ENCODE measurements at regions not wholly inside any gene's neighbourhood (a gene's known extent, or its start where the extent isn't known, plus 50 kb on each side); places are given as distances from the start of the nearest gene placed in this dataset.

DNA sequence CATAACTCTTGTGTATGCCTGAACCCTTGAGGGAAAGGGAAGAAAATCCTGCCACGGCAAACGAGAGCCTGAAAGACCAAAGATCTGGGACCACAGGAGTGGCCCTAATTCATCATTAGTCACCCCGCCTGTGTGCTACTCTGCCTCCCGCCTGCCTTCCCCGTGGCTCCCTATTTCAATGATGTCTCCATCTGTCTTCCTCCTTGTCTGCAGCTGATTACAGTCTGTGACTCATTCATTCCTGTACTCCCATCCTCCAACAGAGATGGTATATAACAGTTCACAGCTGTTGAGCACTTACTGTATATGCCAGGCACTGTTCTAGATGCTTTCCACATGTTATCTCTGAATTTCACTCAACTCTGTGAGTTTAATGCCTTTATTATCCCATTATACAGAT is 96.6 kb downstream of the SEC16B start:
- in situ Hi-C loops (cut with HindIII; ENCODE audit: low pct_unique_long_range_greater_than_20kb, low sequenced_read_pairs) (no loop called here), intact Hi-C loops (cut with micrococcal nuclease; ENCODE audit: unreplicated experiment) (no loop called here)
- Histone ChIP-seq H3K27ac (ENCODE audit: low read length) (no peak overlapping the region), H3K4me1 (ENCODE audit: control insufficient read depth, insufficient read depth, low read length) (no peaks in the 10 kb centered on the region), H3K27me3 (ENCODE audit: control insufficient read depth, insufficient read depth, low read length) (peaks cover 3% of the 10 kb centered on the region; the same call in 1 of the 2 replicates), H3K4me3 (ENCODE audit: low read depth in 2 of 2, low read length in 2 of 2) (no peak overlapping the region), H3K9me3 (ENCODE audit: control insufficient read depth, insufficient read depth, low read depth, low read length) (no peaks in the 10 kb centered on the region), H3K36me3 (ENCODE audit: control insufficient read depth, insufficient read depth, low read length) (no peaks in the 10 kb centered on the region)
- ChIA-PET POLR2A (no interaction called here), CTCF (no interaction called here)
- ATAC-seq (no peak), DNase-seq (ENCODE audit: low read depth, low spot score) (no peak)
- no peak for TF ChIP-seq SIN3A (IDR thresholded peaks at IDR 0.05; ENCODE audit: borderline replicate concordance, insufficient read depth, low read depth, low read length)
- TF ChIP-seq, protein P1, sequence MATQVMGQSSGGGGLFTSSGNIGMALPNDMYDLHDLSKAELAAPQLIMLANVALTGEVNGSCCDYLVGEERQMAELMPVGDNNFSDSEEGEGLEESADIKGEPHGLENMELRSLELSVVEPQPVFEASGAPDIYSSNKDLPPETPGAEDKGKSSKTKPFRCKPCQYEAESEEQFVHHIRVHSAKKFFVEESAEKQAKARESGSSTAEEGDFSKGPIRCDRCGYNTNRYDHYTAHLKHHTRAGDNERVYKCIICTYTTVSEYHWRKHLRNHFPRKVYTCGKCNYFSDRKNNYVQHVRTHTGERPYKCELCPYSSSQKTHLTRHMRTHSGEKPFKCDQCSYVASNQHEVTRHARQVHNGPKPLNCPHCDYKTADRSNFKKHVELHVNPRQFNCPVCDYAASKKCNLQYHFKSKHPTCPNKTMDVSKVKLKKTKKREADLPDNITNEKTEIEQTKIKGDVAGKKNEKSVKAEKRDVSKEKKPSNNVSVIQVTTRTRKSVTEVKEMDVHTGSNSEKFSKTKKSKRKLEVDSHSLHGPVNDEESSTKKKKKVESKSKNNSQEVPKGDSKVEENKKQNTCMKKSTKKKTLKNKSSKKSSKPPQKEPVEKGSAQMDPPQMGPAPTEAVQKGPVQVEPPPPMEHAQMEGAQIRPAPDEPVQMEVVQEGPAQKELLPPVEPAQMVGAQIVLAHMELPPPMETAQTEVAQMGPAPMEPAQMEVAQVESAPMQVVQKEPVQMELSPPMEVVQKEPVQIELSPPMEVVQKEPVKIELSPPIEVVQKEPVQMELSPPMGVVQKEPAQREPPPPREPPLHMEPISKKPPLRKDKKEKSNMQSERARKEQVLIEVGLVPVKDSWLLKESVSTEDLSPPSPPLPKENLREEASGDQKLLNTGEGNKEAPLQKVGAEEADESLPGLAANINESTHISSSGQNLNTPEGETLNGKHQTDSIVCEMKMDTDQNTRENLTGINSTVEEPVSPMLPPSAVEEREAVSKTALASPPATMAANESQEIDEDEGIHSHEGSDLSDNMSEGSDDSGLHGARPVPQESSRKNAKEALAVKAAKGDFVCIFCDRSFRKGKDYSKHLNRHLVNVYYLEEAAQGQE (IDR thresholded peaks at IDR 0.05; ENCODE audit: insufficient read depth in 1 of 2, low read depth in 2 of 2, low read length in 1 of 2), result no peak
- TF ChIP-seq TCF7L2 (IDR thresholded peaks at IDR 0.05; ENCODE audit: low read depth, low read length), result no peak
- TF ChIP-seq POLR2AphosphoS5 (IDR thresholded peaks at IDR 0.05; ENCODE audit: low read depth, low read length), result no peak
- TF ChIP-seq, protein P2, sequence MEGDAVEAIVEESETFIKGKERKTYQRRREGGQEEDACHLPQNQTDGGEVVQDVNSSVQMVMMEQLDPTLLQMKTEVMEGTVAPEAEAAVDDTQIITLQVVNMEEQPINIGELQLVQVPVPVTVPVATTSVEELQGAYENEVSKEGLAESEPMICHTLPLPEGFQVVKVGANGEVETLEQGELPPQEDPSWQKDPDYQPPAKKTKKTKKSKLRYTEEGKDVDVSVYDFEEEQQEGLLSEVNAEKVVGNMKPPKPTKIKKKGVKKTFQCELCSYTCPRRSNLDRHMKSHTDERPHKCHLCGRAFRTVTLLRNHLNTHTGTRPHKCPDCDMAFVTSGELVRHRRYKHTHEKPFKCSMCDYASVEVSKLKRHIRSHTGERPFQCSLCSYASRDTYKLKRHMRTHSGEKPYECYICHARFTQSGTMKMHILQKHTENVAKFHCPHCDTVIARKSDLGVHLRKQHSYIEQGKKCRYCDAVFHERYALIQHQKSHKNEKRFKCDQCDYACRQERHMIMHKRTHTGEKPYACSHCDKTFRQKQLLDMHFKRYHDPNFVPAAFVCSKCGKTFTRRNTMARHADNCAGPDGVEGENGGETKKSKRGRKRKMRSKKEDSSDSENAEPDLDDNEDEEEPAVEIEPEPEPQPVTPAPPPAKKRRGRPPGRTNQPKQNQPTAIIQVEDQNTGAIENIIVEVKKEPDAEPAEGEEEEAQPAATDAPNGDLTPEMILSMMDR (IDR thresholded peaks at IDR 0.05), result no peak
- BruUV-seq (replicated peaks), result no TSS peak

DNA sequence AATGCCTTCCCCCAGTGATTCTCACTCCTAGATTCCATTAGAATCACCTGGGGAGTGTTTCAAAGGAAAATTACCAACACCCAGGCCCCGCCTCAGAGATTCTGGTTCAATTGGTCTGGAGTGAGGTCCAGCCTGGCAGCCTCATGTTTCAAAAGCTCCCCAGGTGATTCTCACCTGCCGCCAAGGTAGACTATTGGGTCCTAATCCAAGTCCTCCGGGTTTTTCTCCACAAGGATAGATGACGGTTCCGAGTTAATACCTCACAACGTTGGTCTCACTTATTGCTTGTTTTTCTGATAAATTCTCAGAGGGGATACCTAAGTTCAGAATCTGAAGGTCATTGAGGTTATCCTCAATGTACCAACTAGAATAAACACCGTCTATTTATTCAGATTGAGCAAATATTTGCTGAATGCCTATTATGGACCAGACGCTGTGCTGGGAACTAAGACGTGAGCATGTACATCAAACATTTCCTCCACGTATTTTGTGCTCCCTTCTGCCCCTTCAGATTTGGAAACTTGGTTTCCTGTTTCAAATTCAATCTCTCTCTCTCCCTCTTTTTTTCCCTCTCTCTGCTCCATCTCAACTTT is 97.5 kb downstream of the SEC16B start:
- Histone ChIP-seq H3K27ac (ENCODE audit: low read length) (no peak overlapping the region), H3K4me3 (ENCODE audit: low read depth in 2 of 2, low read length in 2 of 2) (no peak overlapping the region), H3K4me1 (ENCODE audit: control insufficient read depth, insufficient read depth, low read length) (no peaks in the 10 kb centered on the region), H3K9me3 (ENCODE audit: control insufficient read depth, insufficient read depth, low read depth, low read length) (no peaks in the 10 kb centered on the region), H3K36me3 (ENCODE audit: control insufficient read depth, insufficient read depth, low read length) (no peaks in the 10 kb centered on the region), H3K27me3 (ENCODE audit: control insufficient read depth, insufficient read depth, low read length) (peaks cover 3% of the 10 kb centered on the region; the same call in 1 of the 2 replicates)
- intact Hi-C loops (cut with micrococcal nuclease; ENCODE audit: unreplicated experiment) (no loop called here), in situ Hi-C loops (cut with HindIII; ENCODE audit: low pct_unique_long_range_greater_than_20kb, low sequenced_read_pairs) (no loop called here)
- ATAC-seq (no peak), DNase-seq (ENCODE audit: low read depth, low spot score) (no peak)
- TF ChIP-seq SIN3A (IDR thresholded peaks at IDR 0.05; ENCODE audit: borderline replicate concordance, insufficient read depth, low read depth, low read length) (no peak), TCF7L2 (IDR thresholded peaks at IDR 0.05; ENCODE audit: low read depth, low read length) (no peak), POLR2AphosphoS5 (IDR thresholded peaks at IDR 0.05; ENCODE audit: low read depth, low read length) (no peak)
- TF ChIP-seq, protein P2 (IDR thresholded peaks at IDR 0.05), result no peak
- TF ChIP-seq, protein P1 (IDR thresholded peaks at IDR 0.05; ENCODE audit: insufficient read depth in 1 of 2, low read depth in 2 of 2, low read length in 1 of 2), result no peak
- BruUV-seq (replicated peaks), result no TSS peak
- ChIA-PET CTCF (no interaction called here), POLR2A (no interaction called here)

Measured in Panc1 (cell line).